Activated CD4-positive, alpha-beta T cell treated with anti-CD3 and anti-CD28 coated beads for 36 hours (primary cell): ENCODE measurements at regions not wholly inside any gene's neighbourhood (a gene's known extent, or its start where the extent isn't known, plus 50 kb on each side); places are given as distances from the start of the nearest gene placed in this dataset.
A peak's percentile ranks its signal among the peaks of the same experiment; 100 is the strongest.
"Not testable (repeated sequence)": the region's sequence is repeated elsewhere in the genome, so short reads cannot be mapped to it uniquely, and the experiment has no call there.

Source experiments
- ATAC-seq: fragments of 200-7000 bp; cut with Tn5 transposase; one replicate; pipeline ENCODE4 v1.10.0; 2021; ENCODE audit warnings: mild to moderate bottlenecking, moderate library complexity
- CTCF ChIA-PET: fragments of 350-600 bp; sonication (Branson Sonifier 250); formaldehyde crosslinking; loops from one replicate; lab custom pipeline; 2021; ENCODE audit warnings: antibody characterized with exemption; lab: Charles Lee
- POLR2A ChIA-PET: fragments of 350-600 bp; sonication (Branson Sonifier 250); formaldehyde crosslinking; loops from one replicate; lab custom pipeline; 2021; ENCODE audit warnings: antibody characterized with exemption, inconsistent platforms; lab: Charles Lee
- DNase-seq: peaks from one replicate; pipeline ENCODE4 v3.0.0-alpha.2; 2020
- H3K27ac Mint-ChIP-seq: one replicate; pipeline ENCODE4 v1.8.0; 2021; ENCODE audit warnings: mixed read lengths
- H3K27me3 Mint-ChIP-seq: one replicate; pipeline ENCODE4 v1.8.0; 2021; ENCODE audit warnings: mixed read lengths
- H3K36me3 Mint-ChIP-seq: one replicate; pipeline ENCODE4 v1.8.0; 2021; ENCODE audit warnings: low read depth, mixed read lengths
- H3K4me1 Mint-ChIP-seq: one replicate; pipeline ENCODE4 v1.8.0; 2021; ENCODE audit warnings: mixed read lengths
- H3K4me3 Mint-ChIP-seq: one replicate; pipeline ENCODE4 v1.8.0; 2021; ENCODE audit warnings: mild to moderate bottlenecking, moderate library complexity, mixed read lengths
- H3K9me3 Mint-ChIP-seq: one replicate; pipeline ENCODE4 v1.8.0; 2021; ENCODE audit warnings: low read depth, mixed read lengths
- intact Hi-C, 2 experiments: fragments of 100-400 bp; cut with DNase I in 1 of 2; cut with micrococcal nuclease in 1 of 2; formaldehyde crosslinking; loops; one replicate each; pipeline versions ENCODE4 v1.14.2 to v1.15.1; 2022 to 2024; cut with DNase I, micrococcal nuclease

- intact Hi-C loops = no loop called here
- no peak for ATAC-seq
- ChIA-PET CTCF (no interaction called here), POLR2A (no interaction called here)
- Mint-ChIP-seq H3K27ac (no peak overlapping the region), H3K4me3 (no peak overlapping the region), H3K36me3 (no peaks in the 10 kb centered on the region), H3K27me3 (no peaks in the 10 kb centered on the region), H3K9me3 (no peaks in the 10 kb centered on the region), H3K4me1 (peaks cover 33% of the 10 kb centered on the region)
- no peak for DNase-seq
Observed at GRCh38 chr1:228939001-228939691, 203.9 kb downstream of the RHOU start.

- Mint-ChIP-seq H3K27me3 (no peaks in the 10 kb centered on the region), H3K4me1 (peaks cover 33% of the 10 kb centered on the region)
- CTCF ChIA-PET = no interaction called here
Observed at GRCh38 chr1:228939881-228940392, 204.7 kb downstream of the RHOU start.

GRCh38 chr1:228940526-228940925, 205.2 kb downstream of the RHOU start:
- no peak for DNase-seq
- ChIA-PET CTCF (no interaction called here), POLR2A (no interaction called here)
- Mint-ChIP-seq H3K27me3 (no peaks in the 10 kb centered on the region), H3K9me3 (no peaks in the 10 kb centered on the region), H3K27ac (no peak overlapping the region), H3K36me3 (no peaks in the 10 kb centered on the region), H3K4me3 (no peak overlapping the region), H3K4me1 (peaks cover 35% of the 10 kb centered on the region)
- no peak for ATAC-seq
- intact Hi-C loops = no loop called here

More at GRCh38 chr1:228939881-228940392, 204.7 kb downstream of the RHOU start:
- ATAC-seq (no peak), DNase-seq (no peak)
- intact Hi-C loops = no loop called here
- Mint-ChIP-seq H3K9me3 (no peaks in the 10 kb centered on the region), H3K36me3 (no peaks in the 10 kb centered on the region), H3K27ac (no peak overlapping the region), H3K4me3 (no peak overlapping the region)
- POLR2A ChIA-PET = no interaction called here

GRCh38 chr1:228940926-228941325, 205.6 kb downstream of the RHOU start:
- intact Hi-C loops = no loop called here
- no peak overlapping the region for H3K4me3 Mint-ChIP-seq
- POLR2A ChIA-PET = no interaction called here
- no peaks in the 10 kb centered on the region for H3K36me3 Mint-ChIP-seq
- H3K9me3 Mint-ChIP-seq = no peaks in the 10 kb centered on the region
- H3K4me1 Mint-ChIP-seq = peaks cover 34% of the 10 kb centered on the region
- CTCF ChIA-PET = no interaction called here
- ATAC-seq = no peak
- H3K27ac Mint-ChIP-seq = no peak overlapping the region
- DNase-seq = no peak
- no peaks in the 10 kb centered on the region for H3K27me3 Mint-ChIP-seq

- no peak overlapping the region for H3K4me3 Mint-ChIP-seq
- H3K9me3 Mint-ChIP-seq = no peaks in the 10 kb centered on the region
- CTCF ChIA-PET = no interaction called here
- intact Hi-C loops = no loop called here
- DNase-seq (no peak), ATAC-seq (no peak)
- H3K27ac Mint-ChIP-seq = no peak overlapping the region
- peaks cover 28% of the 10 kb centered on the region for H3K4me1 Mint-ChIP-seq
- no peaks in the 10 kb centered on the region for H3K36me3 Mint-ChIP-seq
- H3K27me3 Mint-ChIP-seq = no peaks in the 10 kb centered on the region
- POLR2A ChIA-PET = interaction anchor here (0.5 kb wide), 1 partner anchor 13 kb away, joined by 3 read pairs; no protein-coding TSS in a partner anchor
Observed at GRCh38 chr1:228941666-228942065, 206.4 kb downstream of the RHOU start.

GRCh38 chr1:228943436-228943835, 208.2 kb downstream of the RHOU start:
- H3K27ac Mint-ChIP-seq = no peak overlapping the region
- intact Hi-C loops = no loop called here
- H3K9me3 Mint-ChIP-seq = no peaks in the 10 kb centered on the region
- no peak for DNase-seq
- H3K27me3 Mint-ChIP-seq = no peaks in the 10 kb centered on the region
- CTCF ChIA-PET = interaction anchor here (0.7 kb wide), 1 partner anchor 503 kb away, joined by 4 read pairs; no protein-coding TSS in a partner anchor
- H3K4me1 Mint-ChIP-seq = peaks cover 11% of the 10 kb centered on the region
- H3K4me3 Mint-ChIP-seq = no peak overlapping the region
- no peak for ATAC-seq
- H3K36me3 Mint-ChIP-seq = no peaks in the 10 kb centered on the region
- POLR2A ChIA-PET = no interaction called here

- Mint-ChIP-seq H3K9me3 (no peaks in the 10 kb centered on the region), H3K27me3 (no peaks in the 10 kb centered on the region), H3K4me1 (peaks cover 3% of the 10 kb centered on the region), H3K4me3 (no peak overlapping the region), H3K36me3 (no peaks in the 10 kb centered on the region), H3K27ac (no peak overlapping the region)
- ATAC-seq (no peak), DNase-seq (no peak)
- CTCF ChIA-PET = no interaction called here
- intact Hi-C loops = no loop called here
- POLR2A ChIA-PET = no interaction called here
Observed at GRCh38 chr1:228944296-228944695, 209.0 kb downstream of the RHOU start.

- POLR2A ChIA-PET = no interaction called here
- ATAC-seq = peak; percentile 58
- Mint-ChIP-seq H3K27me3 (no peaks in the 10 kb centered on the region), H3K9me3 (no peaks in the 10 kb centered on the region), H3K27ac (no peak overlapping the region), H3K4me3 (no peak overlapping the region), H3K4me1 (peaks cover 2% of the 10 kb centered on the region), H3K36me3 (no peaks in the 10 kb centered on the region)
- intact Hi-C loops = no loop called here
- CTCF ChIA-PET = no interaction called here
- peak; percentile 12 for DNase-seq
Observed at GRCh38 chr1:228944935-228945371, 209.7 kb downstream of the RHOU start.

- Mint-ChIP-seq H3K36me3 (no peaks in the 10 kb centered on the region), H3K9me3 (no peaks in the 10 kb centered on the region), H3K27me3 (no peaks in the 10 kb centered on the region), H3K4me1 (peaks cover 2% of the 10 kb centered on the region), H3K27ac (no peak overlapping the region), H3K4me3 (no peak overlapping the region)
- DNase-seq (no peak), ATAC-seq (no peak)
- POLR2A ChIA-PET = interaction anchor here (0.7 kb wide), 1 partner anchor 112 kb away, joined by 3 read pairs; no protein-coding TSS in a partner anchor
- intact Hi-C loops = no loop called here
- CTCF ChIA-PET = interaction anchor here (0.6 to 0.9 kb wide), 2 partner anchors 32 to 206 kb away, joined by 3 read pairs; no protein-coding TSS in a partner anchor
Observed at GRCh38 chr1:228945885-228946284, 210.6 kb downstream of the RHOU start.

- H3K4me3 Mint-ChIP-seq, intact Hi-C loops, H3K36me3 Mint-ChIP-seq, ATAC-seq, H3K27ac Mint-ChIP-seq, H3K27me3 Mint-ChIP-seq, H3K4me1 Mint-ChIP-seq, CTCF ChIA-PET, H3K9me3 Mint-ChIP-seq, POLR2A ChIA-PET, DNase-seq: not testable (repeated sequence)
Observed at GRCh38 chr1:228949617-228950016, 214.3 kb downstream of the RHOU start.

- H3K27ac Mint-ChIP-seq = no peak overlapping the region
- H3K27me3 Mint-ChIP-seq = no peaks in the 10 kb centered on the region
- H3K36me3 Mint-ChIP-seq = no peaks in the 10 kb centered on the region
- ATAC-seq (no peak), DNase-seq (no peak)
- H3K4me3 Mint-ChIP-seq = no peak overlapping the region
- POLR2A ChIA-PET = interaction anchor here (0.8 kb wide), 1 partner anchor 11 kb away, joined by 4 read pairs; no protein-coding TSS in a partner anchor
- CTCF ChIA-PET = interaction anchor here (0.6 to 0.9 kb wide), 2 partner anchors 88 to 97 kb away, joined by 3 read pairs; no protein-coding TSS in a partner anchor
- intact Hi-C loops = no loop called here
- H3K4me1 Mint-ChIP-seq = peaks cover 8% of the 10 kb centered on the region
- no peaks in the 10 kb centered on the region for H3K9me3 Mint-ChIP-seq
Observed at GRCh38 chr1:228953207-228953606, 217.9 kb downstream of the RHOU start.

GRCh38 chr1:228953808-228954207, 218.5 kb downstream of the RHOU start:
- H3K9me3 Mint-ChIP-seq, H3K27ac Mint-ChIP-seq, H3K36me3 Mint-ChIP-seq, DNase-seq, ATAC-seq, intact Hi-C loops, H3K4me1 Mint-ChIP-seq, H3K4me3 Mint-ChIP-seq, H3K27me3 Mint-ChIP-seq: not testable (repeated sequence)
- ChIA-PET CTCF (interaction anchor here (0.6 to 0.9 kb wide), 2 partner anchors 87 to 96 kb away, joined by 3 read pairs; no protein-coding TSS in a partner anchor), POLR2A (interaction anchor here (0.8 kb wide), 1 partner anchor 10 kb away, joined by 4 read pairs; no protein-coding TSS in a partner anchor)
